Neural cell (in vitro differentiated cells): ENCODE measurements at regions not wholly inside any gene's neighbourhood (a gene's known extent, or its start where the extent isn't known, plus 50 kb on each side); places are given as distances from the start of the nearest gene placed in this dataset.

ENCODE experiments used
- POLR2AphosphoS5 ChIP-seq: IDR thresholded peaks from 2 replicates; pipeline ENCODE4 v1.6.1; 2012
- TF ChIP-seq, protein P1 (sequence below): fragments of 450-650 bp; IDR thresholded peaks from 2 replicates; pipeline ENCODE4 v1.5.1; 2014; ENCODE audit warnings: antibody characterized with exemption, mild to moderate bottlenecking, moderate library complexity; ENCODE audit not compliant: poor library complexity, severe bottlenecking

DNA sequence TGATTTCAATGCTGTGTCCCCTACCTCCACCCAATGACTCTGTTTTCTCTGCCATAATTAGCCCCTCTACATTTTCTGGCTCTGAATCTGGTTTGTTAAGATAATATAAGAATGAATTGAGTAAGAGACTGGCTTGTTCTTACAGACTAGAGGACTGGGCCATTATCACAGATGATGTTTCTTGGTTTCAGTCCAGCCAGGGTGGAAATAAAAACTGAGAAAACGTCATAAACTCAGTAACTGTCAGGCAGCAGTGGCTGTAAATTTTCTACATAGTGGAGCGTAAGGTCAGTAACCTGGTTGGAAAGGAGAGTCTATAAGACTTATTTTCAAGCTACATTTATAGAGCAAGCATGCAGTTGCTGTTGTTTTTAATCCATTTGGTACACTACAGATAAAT lies 485.4 kb downstream of the HTR7 start:
- TF ChIP-seq, protein P1, sequence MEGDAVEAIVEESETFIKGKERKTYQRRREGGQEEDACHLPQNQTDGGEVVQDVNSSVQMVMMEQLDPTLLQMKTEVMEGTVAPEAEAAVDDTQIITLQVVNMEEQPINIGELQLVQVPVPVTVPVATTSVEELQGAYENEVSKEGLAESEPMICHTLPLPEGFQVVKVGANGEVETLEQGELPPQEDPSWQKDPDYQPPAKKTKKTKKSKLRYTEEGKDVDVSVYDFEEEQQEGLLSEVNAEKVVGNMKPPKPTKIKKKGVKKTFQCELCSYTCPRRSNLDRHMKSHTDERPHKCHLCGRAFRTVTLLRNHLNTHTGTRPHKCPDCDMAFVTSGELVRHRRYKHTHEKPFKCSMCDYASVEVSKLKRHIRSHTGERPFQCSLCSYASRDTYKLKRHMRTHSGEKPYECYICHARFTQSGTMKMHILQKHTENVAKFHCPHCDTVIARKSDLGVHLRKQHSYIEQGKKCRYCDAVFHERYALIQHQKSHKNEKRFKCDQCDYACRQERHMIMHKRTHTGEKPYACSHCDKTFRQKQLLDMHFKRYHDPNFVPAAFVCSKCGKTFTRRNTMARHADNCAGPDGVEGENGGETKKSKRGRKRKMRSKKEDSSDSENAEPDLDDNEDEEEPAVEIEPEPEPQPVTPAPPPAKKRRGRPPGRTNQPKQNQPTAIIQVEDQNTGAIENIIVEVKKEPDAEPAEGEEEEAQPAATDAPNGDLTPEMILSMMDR: no peak
- no peak for TF ChIP-seq POLR2AphosphoS5
